GM12878 (cell line): ENCODE measurements at regions not wholly inside any gene's neighbourhood (a gene's known extent, or its start where the extent isn't known, plus 50 kb on each side); places are given as distances from the start of the nearest gene placed in this dataset.

Experiments
- ATAC-seq: fragments of 200-7000 bp; cut with Tn5 transposase; 3 replicates; pipeline ENCODE4 v1.9.1; 2020; ENCODE audit warnings: mild to moderate bottlenecking, moderate library complexity
- BruUV-seq: library from RNA; stranded (reverse); fragments of 400-500 nt; replicated peaks from 2 replicates; lab custom pipeline; 2021; lab: Mats Ljungman, UMichigan
- CTCF ChIA-PET: fragments of 300-600 bp; sonication (Branson Sonifier 250); formaldehyde crosslinking; extraction: SDS; loops from one replicate; lab custom pipeline; 2021; ENCODE audit warnings: inconsistent platforms; lab: Yijun Ruan, JAX
- POLR2A ChIA-PET: fragments of 350-600 bp; formaldehyde crosslinking; extraction: SDS; loops from one replicate; lab custom pipeline; 2021; ENCODE audit warnings: inconsistent platforms; lab: Charles Lee
- RAD21 ChIA-PET: fragments of 300-600 bp; sonication (Branson Sonifier 250); formaldehyde crosslinking; loops from one replicate; lab custom pipeline; 2023; ENCODE audit warnings: antibody characterized with exemption; ENCODE audit not compliant: unreplicated experiment; lab: Charles Lee
- SMC1A ChIA-PET: fragments of 300-600 bp; sonication (Branson Sonifier 250); formaldehyde crosslinking; loops from one replicate; lab custom pipeline; 2023; ENCODE audit not compliant: unreplicated experiment, uncharacterized antibody; lab: Charles Lee
- DNase-seq: peaks from one replicate; pipeline ENCODE4 v3.0.0-alpha.2; 2011; ENCODE audit warnings: low read depth, low spot score
- FAIRE-seq: peaks from 3 replicates; lab custom pipeline; 2011; peaks lifted over from hg19 to GRCh38; lab: Jason Lieb, UNC
- H2AFZ ChIP-seq: 2 replicates; pipeline ENCODE4 v1.6.0; 2011; ENCODE audit warnings: low read depth, low read length, control low read depth; ENCODE audit not compliant: control insufficient read depth
- H3K27ac ChIP-seq: 2 replicates; pipeline ENCODE4 v1.5.1; 2011; ENCODE audit warnings: control low read depth; ENCODE audit not compliant: control insufficient read depth, insufficient read depth
- H3K27me3 ChIP-seq, 2 experiments: replicated peaks in 1 of 2; 2 replicates each; pipeline versions ENCODE4 v1.6.0 to v1.6.1; 2011; ENCODE audit warnings: low read length in 1 of 2; ENCODE audit not compliant: control insufficient read depth in 2 of 2, insufficient read depth in 2 of 2
- H3K36me3 ChIP-seq, 2 experiments: 2 replicates each; pipeline ENCODE4 v1.5.1; 2011; ENCODE audit warnings: low read length in 1 of 2; ENCODE audit not compliant: control insufficient read depth in 2 of 2, insufficient read depth in 2 of 2
- H3K4me1 ChIP-seq: 2 replicates; pipeline ENCODE4 v1.6.1; 2011; ENCODE audit warnings: mild to moderate bottlenecking, low read length, moderate library complexity, mixed read lengths; ENCODE audit not compliant: control insufficient read depth, insufficient read depth
- H3K4me2 ChIP-seq: 2 replicates; pipeline ENCODE4 v1.6.0; 2011; ENCODE audit warnings: control low read depth; ENCODE audit not compliant: control insufficient read depth, insufficient read depth
- H3K4me3 ChIP-seq: fragments of 200-600 bp; sonication (generic); 2 replicates; pipeline ENCODE4 v1.5.1; 2016
- H3K79me2 ChIP-seq: 2 replicates; pipeline ENCODE4 v1.6.0; 2011; ENCODE audit warnings: low read length; ENCODE audit not compliant: control insufficient read depth, insufficient read depth
- H3K9ac ChIP-seq: 2 replicates; pipeline ENCODE4 v1.8.0; 2011; ENCODE audit warnings: low read length, control low read depth, mixed read lengths; ENCODE audit not compliant: control insufficient read depth, insufficient read depth
- H3K9me3 ChIP-seq: replicated peaks from 3 replicates; pipeline ENCODE4 v1.5.1; 2011; ENCODE audit warnings: mild to moderate bottlenecking, low read length; ENCODE audit not compliant: control insufficient read depth, insufficient read depth
- H4K20me1 ChIP-seq: 2 replicates; pipeline ENCODE4 v1.6.0; 2011; ENCODE audit not compliant: control insufficient read depth, insufficient read depth
- CBFB ChIP-seq: IDR thresholded peaks from 2 replicates; pipeline ENCODE4 v1.6.1; 2016; ENCODE audit warnings: antibody characterized with exemption, low read depth
- CREM ChIP-seq: IDR thresholded peaks from 2 replicates; pipeline ENCODE4 v1.6.1; 2014; ENCODE audit warnings: antibody characterized with exemption, low read depth
- FOXM1 ChIP-seq: IDR thresholded peaks from 2 replicates; pipeline ENCODE4 v1.6.1; 2012; ENCODE audit warnings: low read depth, mild to moderate bottlenecking, inconsistent platforms, low read length, moderate library complexity
- KLF5 ChIP-seq: fragments of 450-650 bp; IDR thresholded peaks from 2 replicates; pipeline ENCODE4 v1.6.1; 2014; ENCODE audit warnings: mild to moderate bottlenecking; ENCODE audit not compliant: partially characterized antibody
- MEF2A ChIP-seq: IDR thresholded peaks from 2 replicates; pipeline ENCODE4 v1.6.1; 2011; ENCODE audit warnings: low read depth, mild to moderate bottlenecking, low read length, moderate library complexity; ENCODE audit not compliant: insufficient read depth
- MTA2 ChIP-seq: fragments of 450-650 bp; IDR thresholded peaks from 2 replicates; pipeline ENCODE4 v1.6.1; 2016; ENCODE audit warnings: low read depth, mild to moderate bottlenecking, moderate library complexity
- NR2C1 ChIP-seq: fragments of 450-650 bp; IDR thresholded peaks from 2 replicates; pipeline ENCODE4 v1.6.1; 2017; ENCODE audit warnings: antibody characterized with exemption, mild to moderate bottlenecking, moderate library complexity
- PRDM15 ChIP-seq: fragments of 450-650 bp; formaldehyde crosslinking; IDR thresholded peaks from 2 replicates; pipeline ENCODE4 v1.4.0; 2020; ENCODE audit warnings: mild to moderate bottlenecking, moderate library complexity
- RAD21 ChIP-seq: IDR thresholded peaks from 2 replicates; pipeline ENCODE4 v1.6.1; 2011; ENCODE audit warnings: mild to moderate bottlenecking, low read depth, low read length, moderate library complexity; ENCODE audit not compliant: insufficient read depth
- RFX5 ChIP-seq: IDR thresholded peaks from 2 replicates; pipeline ENCODE4 v1.6.1; 2011; ENCODE audit warnings: low read depth, low read length, improper control_type of control experiment
- SUZ12 ChIP-seq: fragments of 200-600 bp; sonication (generic); IDR thresholded peaks from one replicate; pipeline ENCODE4 v1.6.1; 2018; ENCODE audit warnings: antibody characterized with exemption, mild to moderate bottlenecking; ENCODE audit not compliant: unreplicated experiment
- TAF1 ChIP-seq: IDR thresholded peaks from 2 replicates; pipeline ENCODE4 v1.6.1; 2011; ENCODE audit warnings: mild to moderate bottlenecking, low read depth, low read length, borderline replicate concordance
- YY1 ChIP-seq: IDR thresholded peaks from 2 replicates; pipeline ENCODE4 v1.6.1; 2011; ENCODE audit warnings: low read depth, mild to moderate bottlenecking, low read length
- WGBS: methylation state at CpG from one replicate; pipeline ENCODE4 v1.1.6; 2016; ENCODE audit warnings: low lambda C conversion rate; ENCODE audit not compliant: insufficient replicate concordance, insufficient coverage; ENCODE audit errors: missing lambda C conversion rate; 5-methylcytosine and 5-hydroxymethylcytosine counted together
- in situ Hi-C: fragments of 300-500 bp; cut with MboI; formaldehyde crosslinking; loops from 9 replicates; pipeline ENCODE4 v1.14.3; 2018; ENCODE audit warnings: mixed read lengths
- intact Hi-C: fragments of 100-400 bp; cut with micrococcal nuclease; formaldehyde crosslinking; loops from one replicate; pipeline ENCODE4 v1.14.2; 2022; ENCODE audit not compliant: unreplicated experiment
- TF ChIP-seq, protein P1 (sequence below): IDR thresholded peaks from 2 replicates; pipeline ENCODE4 v1.6.1; 2012; ENCODE audit warnings: improper control_type of control experiment, low read depth, low read length; ENCODE audit not compliant: insufficient replicate concordance

- TF ChIP-seq RAD21 (no peak), CBFB (no peak), FOXM1 (no peak), CREM (no peak), SUZ12 (no peak), RFX5 (no peak), NR2C1 (no peak), YY1 (no peak), MTA2 (no peak)
- TF ChIP-seq, protein P1, sequence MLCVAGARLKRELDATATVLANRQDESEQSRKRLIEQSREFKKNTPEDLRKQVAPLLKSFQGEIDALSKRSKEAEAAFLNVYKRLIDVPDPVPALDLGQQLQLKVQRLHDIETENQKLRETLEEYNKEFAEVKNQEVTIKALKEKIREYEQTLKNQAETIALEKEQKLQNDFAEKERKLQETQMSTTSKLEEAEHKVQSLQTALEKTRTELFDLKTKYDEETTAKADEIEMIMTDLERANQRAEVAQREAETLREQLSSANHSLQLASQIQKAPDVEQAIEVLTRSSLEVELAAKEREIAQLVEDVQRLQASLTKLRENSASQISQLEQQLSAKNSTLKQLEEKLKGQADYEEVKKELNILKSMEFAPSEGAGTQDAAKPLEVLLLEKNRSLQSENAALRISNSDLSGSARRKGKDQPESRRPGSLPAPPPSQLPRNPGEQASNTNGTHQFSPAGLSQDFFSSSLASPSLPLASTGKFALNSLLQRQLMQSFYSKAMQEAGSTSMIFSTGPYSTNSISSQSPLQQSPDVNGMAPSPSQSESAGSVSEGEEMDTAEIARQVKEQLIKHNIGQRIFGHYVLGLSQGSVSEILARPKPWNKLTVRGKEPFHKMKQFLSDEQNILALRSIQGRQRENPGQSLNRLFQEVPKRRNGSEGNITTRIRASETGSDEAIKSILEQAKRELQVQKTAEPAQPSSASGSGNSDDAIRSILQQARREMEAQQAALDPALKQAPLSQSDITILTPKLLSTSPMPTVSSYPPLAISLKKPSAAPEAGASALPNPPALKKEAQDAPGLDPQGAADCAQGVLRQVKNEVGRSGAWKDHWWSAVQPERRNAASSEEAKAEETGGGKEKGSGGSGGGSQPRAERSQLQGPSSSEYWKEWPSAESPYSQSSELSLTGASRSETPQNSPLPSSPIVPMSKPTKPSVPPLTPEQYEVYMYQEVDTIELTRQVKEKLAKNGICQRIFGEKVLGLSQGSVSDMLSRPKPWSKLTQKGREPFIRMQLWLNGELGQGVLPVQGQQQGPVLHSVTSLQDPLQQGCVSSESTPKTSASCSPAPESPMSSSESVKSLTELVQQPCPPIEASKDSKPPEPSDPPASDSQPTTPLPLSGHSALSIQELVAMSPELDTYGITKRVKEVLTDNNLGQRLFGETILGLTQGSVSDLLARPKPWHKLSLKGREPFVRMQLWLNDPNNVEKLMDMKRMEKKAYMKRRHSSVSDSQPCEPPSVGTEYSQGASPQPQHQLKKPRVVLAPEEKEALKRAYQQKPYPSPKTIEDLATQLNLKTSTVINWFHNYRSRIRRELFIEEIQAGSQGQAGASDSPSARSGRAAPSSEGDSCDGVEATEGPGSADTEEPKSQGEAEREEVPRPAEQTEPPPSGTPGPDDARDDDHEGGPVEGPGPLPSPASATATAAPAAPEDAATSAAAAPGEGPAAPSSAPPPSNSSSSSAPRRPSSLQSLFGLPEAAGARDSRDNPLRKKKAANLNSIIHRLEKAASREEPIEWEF = no peak
Observed at GRCh38 chr5:98513380-98513779, 260.1 kb upstream of the RGMB start (continued).

DNA sequence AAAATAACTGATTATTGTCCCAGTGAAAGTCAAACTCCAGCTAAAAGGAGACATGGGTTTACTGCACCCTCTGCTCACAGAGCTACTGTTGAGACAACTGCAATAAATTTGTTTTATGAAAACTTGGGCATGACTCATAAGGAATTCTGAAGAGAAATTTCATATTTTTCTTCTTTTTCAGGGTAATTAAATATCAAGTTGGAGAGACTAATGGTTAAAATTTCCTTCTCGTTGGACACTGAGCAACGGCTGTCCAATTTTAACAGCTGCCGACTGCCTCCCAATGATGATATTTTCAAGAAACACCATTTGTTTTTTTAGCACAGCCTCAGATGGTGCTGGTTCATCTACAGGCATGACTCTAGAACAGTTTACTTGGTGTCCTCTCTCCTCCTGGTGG is 259.2 kb upstream of the RGMB start:
- no peaks in the 10 kb centered on the region for H3K4me1 ChIP-seq
- ChIA-PET CTCF (no interaction called here), SMC1A (interaction anchor here (0.7 to 0.9 kb wide), 2 partner anchors 66 to 100 kb away, joined by 3 to 4 read pairs; no protein-coding TSS in a partner anchor), POLR2A (no interaction called here), RAD21 (no interaction called here)
- ATAC-seq (no peak), FAIRE-seq (no peak), DNase-seq (no peak)
- H3K27ac ChIP-seq = no peak overlapping the region
- intact Hi-C loops (no loop called here), in situ Hi-C loops (no loop called here)
- H3K9me3 ChIP-seq = no peaks in the 10 kb centered on the region
- H3K27me3 ChIP-seq = no peaks in the 10 kb centered on the region
- H4K20me1 ChIP-seq = no peaks in the 10 kb centered on the region
- no peak overlapping the region for H3K4me3 ChIP-seq
- no peak overlapping the region for H2AFZ ChIP-seq
- WGBS = 31% methylated on average over 3 of the region's 3 CpGs
- no peak overlapping the region for H3K4me2 ChIP-seq
- H3K36me3 ChIP-seq = no peaks in the 10 kb centered on the region
- BruUV-seq = no TSS peak
- H3K9ac ChIP-seq = no peak overlapping the region
- no peaks in the 10 kb centered on the region for H3K79me2 ChIP-seq
- TF ChIP-seq MEF2A = no peak
- TF ChIP-seq KLF5 = no peak
- no peak for TF ChIP-seq FOXM1
- no peak for TF ChIP-seq PRDM15 (CRISPR knock-in tag)
- no peak for TF ChIP-seq TAF1
